ENCODE measurements at regions not wholly inside any gene's neighbourhood (a gene's known extent, or its start where the extent isn't known, plus 50 kb on each side); places are given as distances from the start of the nearest gene placed in this dataset.
"Not testable (repeated sequence)": the region's sequence is repeated elsewhere in the genome, so short reads cannot be mapped to it uniquely, and the experiment has no call there.

GRCh38 chr2:13240789-13241487 is 524.2 kb downstream of the TRIB2 start:
- Histone ChIP-seq H3K9me3 (ENCODE audit: control insufficient read depth in 1 of 2, low read length in 2 of 2) (no peaks in the 10 kb centered on the region), H3K4me3 (ENCODE audit: low read depth in 1 of 2, low read length in 2 of 2) (no peak overlapping the region), H3K36me3 (ENCODE audit: control insufficient read depth in 1 of 2, insufficient read depth in 2 of 2, low read length in 2 of 2) (no peaks in the 10 kb centered on the region), H3K4me1 (ENCODE audit: control insufficient read depth in 1 of 2, insufficient read depth in 2 of 2, low read length in 2 of 2) (no peaks in the 10 kb centered on the region), H3K27ac (ENCODE audit: low read length) (no peak overlapping the region), H3K27me3 (ENCODE audit: low read depth, low read length) (no peaks in the 10 kb centered on the region)

- Histone ChIP-seq H3K4me1 (ENCODE audit: control insufficient read depth in 1 of 2, insufficient read depth in 2 of 2, low read length in 2 of 2) (no peaks in the 10 kb centered on the region), H3K27me3 (ENCODE audit: low read depth, low read length) (no peaks in the 10 kb centered on the region), H3K4me3 (ENCODE audit: low read depth in 1 of 2, low read length in 2 of 2) (no peak overlapping the region), H3K27ac (ENCODE audit: low read length) (no peak overlapping the region), H3K36me3 (ENCODE audit: control insufficient read depth in 1 of 2, insufficient read depth in 2 of 2, low read length in 2 of 2) (no peaks in the 10 kb centered on the region), H3K9me3 (ENCODE audit: control insufficient read depth in 1 of 2, low read length in 2 of 2) (no peaks in the 10 kb centered on the region)
These were observed 535.9 kb downstream of the TRIB2 start for GRCh38 chr2:13252615-13253014.

- Histone ChIP-seq H3K4me1 (ENCODE audit: control insufficient read depth in 1 of 2, insufficient read depth in 2 of 2, low read length in 2 of 2) (no peaks in the 10 kb centered on the region), H3K36me3 (ENCODE audit: control insufficient read depth in 1 of 2, insufficient read depth in 2 of 2, low read length in 2 of 2) (no peaks in the 10 kb centered on the region), H3K4me3 (ENCODE audit: low read depth in 1 of 2, low read length in 2 of 2) (no peak overlapping the region), H3K27ac (ENCODE audit: low read length) (no peak overlapping the region), H3K9me3 (ENCODE audit: control insufficient read depth in 1 of 2, low read length in 2 of 2) (no peaks in the 10 kb centered on the region), H3K27me3 (ENCODE audit: low read depth, low read length) (no peaks in the 10 kb centered on the region)
These were observed 538.7 kb downstream of the TRIB2 start for GRCh38 chr2:13255485-13255884.

- no peak overlapping the region for H3K27ac ChIP-seq (ENCODE audit: low read length)
- H3K9me3 ChIP-seq (ENCODE audit: control insufficient read depth in 1 of 2, low read length in 2 of 2) = peaks cover 0 to 4% of the 10 kb centered on the region in 2 donors
- H3K4me1 ChIP-seq (ENCODE audit: control insufficient read depth in 1 of 2, insufficient read depth in 2 of 2, low read length in 2 of 2) = no peaks in the 10 kb centered on the region
- H3K36me3 ChIP-seq (ENCODE audit: control insufficient read depth in 1 of 2, insufficient read depth in 2 of 2, low read length in 2 of 2) = no peaks in the 10 kb centered on the region
- H3K27me3 ChIP-seq (ENCODE audit: low read depth, low read length) = no peaks in the 10 kb centered on the region
- H3K4me3 ChIP-seq (ENCODE audit: low read depth in 1 of 2, low read length in 2 of 2) = no peak overlapping the region
These were observed 543.7 kb downstream of the TRIB2 start for GRCh38 chr2:13260402-13260801.

- Histone ChIP-seq H3K36me3 (ENCODE audit: control insufficient read depth in 1 of 2, insufficient read depth in 2 of 2, low read length in 2 of 2) (no peaks in the 10 kb centered on the region), H3K27ac (ENCODE audit: low read length) (no peak overlapping the region), H3K4me3 (ENCODE audit: low read depth in 1 of 2, low read length in 2 of 2) (no peak overlapping the region)
These were observed 549.4 kb downstream of the TRIB2 start for GRCh38 chr2:13266166-13266565.

GRCh38 chr2:13284688-13285087 is 568.0 kb downstream of the TRIB2 start:
- H3K27me3 ChIP-seq (ENCODE audit: low read depth, low read length) = no peaks in the 10 kb centered on the region
- H3K36me3 ChIP-seq (ENCODE audit: control insufficient read depth in 1 of 2, insufficient read depth in 2 of 2, low read length in 2 of 2) = no peaks in the 10 kb centered on the region
- H3K4me1 ChIP-seq (ENCODE audit: control insufficient read depth in 1 of 2, insufficient read depth in 2 of 2, low read length in 2 of 2) = no peaks in the 10 kb centered on the region
- H3K9me3 ChIP-seq (ENCODE audit: control insufficient read depth in 1 of 2, low read length in 2 of 2) = no peaks in the 10 kb centered on the region
- H3K27ac ChIP-seq (ENCODE audit: low read length) = no peak overlapping the region
- no peak overlapping the region for H3K4me3 ChIP-seq (ENCODE audit: low read depth in 1 of 2, low read length in 2 of 2)

More at GRCh38 chr2:13266166-13266565, 549.4 kb downstream of the TRIB2 start:
- peaks cover 0 to 4% of the 10 kb centered on the region in 2 donors for H3K9me3 ChIP-seq (ENCODE audit: control insufficient read depth in 1 of 2, low read length in 2 of 2)
- H3K4me1 ChIP-seq (ENCODE audit: control insufficient read depth in 1 of 2, insufficient read depth in 2 of 2, low read length in 2 of 2) = no peaks in the 10 kb centered on the region
- no peaks in the 10 kb centered on the region for H3K27me3 ChIP-seq (ENCODE audit: low read depth, low read length)

GRCh38 chr2:13289310-13289709 is 572.6 kb downstream of the TRIB2 start:
- Histone ChIP-seq H3K36me3 (ENCODE audit: control insufficient read depth in 1 of 2, insufficient read depth in 2 of 2, low read length in 2 of 2) (no peaks in the 10 kb centered on the region), H3K27ac (ENCODE audit: low read length) (no peak overlapping the region), H3K4me3 (ENCODE audit: low read depth in 1 of 2, low read length in 2 of 2) (no peak overlapping the region), H3K9me3 (ENCODE audit: control insufficient read depth in 1 of 2, low read length in 2 of 2) (no peaks in the 10 kb centered on the region), H3K27me3 (ENCODE audit: low read depth, low read length) (no peaks in the 10 kb centered on the region), H3K4me1 (ENCODE audit: control insufficient read depth in 1 of 2, insufficient read depth in 2 of 2, low read length in 2 of 2) (no peaks in the 10 kb centered on the region)

- H3K27ac ChIP-seq (ENCODE audit: low read length); H3K36me3 ChIP-seq (ENCODE audit: control insufficient read depth in 1 of 2, insufficient read depth in 2 of 2, low read length in 2 of 2); H3K4me3 ChIP-seq (ENCODE audit: low read depth in 1 of 2, low read length in 2 of 2); H3K4me1 ChIP-seq (ENCODE audit: control insufficient read depth in 1 of 2, insufficient read depth in 2 of 2, low read length in 2 of 2); H3K27me3 ChIP-seq (ENCODE audit: low read depth, low read length); H3K9me3 ChIP-seq (ENCODE audit: control insufficient read depth in 1 of 2, low read length in 2 of 2): not testable (repeated sequence)
These were observed 591.7 kb downstream of the TRIB2 start for GRCh38 chr2:13308478-13308805.

- H3K27ac ChIP-seq (ENCODE audit: low read length) = no peak overlapping the region
- no peak overlapping the region for H3K4me3 ChIP-seq (ENCODE audit: low read depth in 1 of 2, low read length in 2 of 2)
- no peaks in the 10 kb centered on the region for H3K27me3 ChIP-seq (ENCODE audit: low read depth, low read length)
- H3K4me1 ChIP-seq (ENCODE audit: control insufficient read depth in 1 of 2, insufficient read depth in 2 of 2, low read length in 2 of 2) = no peaks in the 10 kb centered on the region
- H3K36me3 ChIP-seq (ENCODE audit: control insufficient read depth in 1 of 2, insufficient read depth in 2 of 2, low read length in 2 of 2) = no peaks in the 10 kb centered on the region
- peaks cover 0 to 7% of the 10 kb centered on the region in 2 donors for H3K9me3 ChIP-seq (ENCODE audit: control insufficient read depth in 1 of 2, low read length in 2 of 2)
These were observed 592.3 kb downstream of the TRIB2 start for GRCh38 chr2:13308989-13309388.

- Histone ChIP-seq H3K27me3 (ENCODE audit: low read depth, low read length) (no peaks in the 10 kb centered on the region), H3K4me3 (ENCODE audit: low read depth in 1 of 2, low read length in 2 of 2) (no peak overlapping the region), H3K4me1 (ENCODE audit: control insufficient read depth in 1 of 2, insufficient read depth in 2 of 2, low read length in 2 of 2) (no peaks in the 10 kb centered on the region), H3K9me3 (ENCODE audit: control insufficient read depth in 1 of 2, low read length in 2 of 2) (no peaks in the 10 kb centered on the region), H3K36me3 (ENCODE audit: control insufficient read depth in 1 of 2, insufficient read depth in 2 of 2, low read length in 2 of 2) (no peaks in the 10 kb centered on the region), H3K27ac (ENCODE audit: low read length) (no peak overlapping the region)
These were observed 615.3 kb downstream of the TRIB2 start for GRCh38 chr2:13332060-13332459.

- H3K36me3 ChIP-seq (ENCODE audit: control insufficient read depth in 1 of 2, insufficient read depth in 2 of 2, low read length in 2 of 2) = not testable (repeated sequence)
These were observed 617.3 kb downstream of the TRIB2 start for GRCh38 chr2:13334071-13334470.

GRCh38 chr2:13334545-13334944 is 617.8 kb downstream of the TRIB2 start:
- no peaks in the 10 kb centered on the region for H3K27me3 ChIP-seq (ENCODE audit: low read depth, low read length)
- H3K9me3 ChIP-seq (ENCODE audit: control insufficient read depth in 1 of 2, low read length in 2 of 2) = peaks cover 0 to 4% of the 10 kb centered on the region in 2 donors
- H3K4me3 ChIP-seq (ENCODE audit: low read depth in 1 of 2, low read length in 2 of 2) = no peak overlapping the region
- H3K4me1 ChIP-seq (ENCODE audit: control insufficient read depth in 1 of 2, insufficient read depth in 2 of 2, low read length in 2 of 2) = no peaks in the 10 kb centered on the region
- H3K27ac ChIP-seq (ENCODE audit: low read length) = no peak overlapping the region
- H3K36me3 ChIP-seq (ENCODE audit: control insufficient read depth in 1 of 2, insufficient read depth in 2 of 2, low read length in 2 of 2) = no peaks in the 10 kb centered on the region

More at GRCh38 chr2:13334071-13334470, 617.3 kb downstream of the TRIB2 start:
- not testable (repeated sequence) for H3K9me3 ChIP-seq (ENCODE audit: control insufficient read depth in 1 of 2, low read length in 2 of 2); H3K27ac ChIP-seq (ENCODE audit: low read length); H3K27me3 ChIP-seq (ENCODE audit: low read depth, low read length); H3K4me3 ChIP-seq (ENCODE audit: low read depth in 1 of 2, low read length in 2 of 2); H3K4me1 ChIP-seq (ENCODE audit: control insufficient read depth in 1 of 2, insufficient read depth in 2 of 2, low read length in 2 of 2)

Data from muscle layer of duodenum (tissue), 2 donors.